SK-N-SH treated with all-trans-retinoic acid at 6 μM for 48 hours (cell line): ENCODE measurements at regions not wholly inside any gene's neighbourhood (a gene's known extent, or its start where the extent isn't known, plus 50 kb on each side); places are given as distances from the start of the nearest gene placed in this dataset.

Source experiments
- ARNTL ChIP-seq: fragments of 450-650 bp; formaldehyde crosslinking; IDR thresholded peaks from 2 replicates; pipeline ENCODE4 v1.5.0; 2020; ENCODE audit warnings: low read depth, mild to moderate bottlenecking, moderate library complexity, borderline replicate concordance
- ESRRG ChIP-seq: fragments of 250-450 bp; sonication (Bioruptor Pico); IDR thresholded peaks from 2 replicates; pipeline ENCODE4 v1.6.1; 2021; ENCODE audit warnings: mild to moderate bottlenecking
- GLIS3 ChIP-seq: fragments of 250-450 bp; sonication (Bioruptor Pico); IDR thresholded peaks from 2 replicates; pipeline ENCODE4 v1.5.0; 2020; ENCODE audit warnings: mild to moderate bottlenecking, moderate library complexity
- ISL1 ChIP-seq: fragments of 250-450 bp; sonication (Bioruptor Pico); IDR thresholded peaks from 2 replicates; pipeline ENCODE4 v2.1.2; 2022; ENCODE audit warnings: mild to moderate bottlenecking, moderate library complexity
- PATZ1 ChIP-seq: fragments of 250-450 bp; sonication (Bioruptor Pico); IDR thresholded peaks from 2 replicates; pipeline ENCODE4 v1.8.0; 2020; ENCODE audit warnings: mild to moderate bottlenecking, moderate library complexity, borderline replicate concordance
- RARB ChIP-seq: fragments of 250-450 bp; sonication (Bioruptor Pico); IDR thresholded peaks from 2 replicates; pipeline ENCODE4 v1.8.0; 2021; ENCODE audit warnings: mild to moderate bottlenecking, moderate library complexity
- SNAI2 ChIP-seq: fragments of 250-450 bp; sonication (Bioruptor Pico); IDR thresholded peaks from 2 replicates; pipeline ENCODE4 v1.5.0; 2020; ENCODE audit warnings: mild to moderate bottlenecking, moderate library complexity
- TSHZ2 ChIP-seq: fragments of 250-450 bp; sonication (Bioruptor Pico); IDR thresholded peaks from 2 replicates; pipeline ENCODE4 v1.5.0; 2020; ENCODE audit warnings: mild to moderate bottlenecking, moderate library complexity
- ZC3H10 ChIP-seq: fragments of 250-450 bp; sonication (Bioruptor Pico); IDR thresholded peaks from 2 replicates; pipeline ENCODE4 v1.5.1; 2021; ENCODE audit warnings: mild to moderate bottlenecking, moderate library complexity
- ZFP3 ChIP-seq: fragments of 250-450 bp; sonication (Bioruptor Pico); IDR thresholded peaks from 2 replicates; pipeline ENCODE4 v1.5.0; 2020; ENCODE audit warnings: mild to moderate bottlenecking, moderate library complexity
- ZFP30 ChIP-seq: fragments of 450-650 bp; formaldehyde crosslinking; IDR thresholded peaks from 2 replicates; pipeline ENCODE4 v1.5.0; 2022; ENCODE audit warnings: mild to moderate bottlenecking, moderate library complexity
- ZNF70 ChIP-seq: fragments of 450-650 bp; formaldehyde crosslinking; IDR thresholded peaks from 2 replicates; pipeline ENCODE4 v1.5.0; 2020; ENCODE audit warnings: mild to moderate bottlenecking, moderate library complexity
- ZNF8 ChIP-seq: fragments of 450-650 bp; formaldehyde crosslinking; IDR thresholded peaks from 2 replicates; pipeline ENCODE4 v1.5.0; 2020; ENCODE audit warnings: mild to moderate bottlenecking, moderate library complexity
- TF ChIP-seq, protein P1 (sequence below): fragments of 250-450 bp; sonication (Bioruptor Pico); IDR thresholded peaks from 2 replicates; pipeline ENCODE4 v1.5.1; 2020; ENCODE audit warnings: low read depth, mild to moderate bottlenecking, moderate library complexity

DNA sequence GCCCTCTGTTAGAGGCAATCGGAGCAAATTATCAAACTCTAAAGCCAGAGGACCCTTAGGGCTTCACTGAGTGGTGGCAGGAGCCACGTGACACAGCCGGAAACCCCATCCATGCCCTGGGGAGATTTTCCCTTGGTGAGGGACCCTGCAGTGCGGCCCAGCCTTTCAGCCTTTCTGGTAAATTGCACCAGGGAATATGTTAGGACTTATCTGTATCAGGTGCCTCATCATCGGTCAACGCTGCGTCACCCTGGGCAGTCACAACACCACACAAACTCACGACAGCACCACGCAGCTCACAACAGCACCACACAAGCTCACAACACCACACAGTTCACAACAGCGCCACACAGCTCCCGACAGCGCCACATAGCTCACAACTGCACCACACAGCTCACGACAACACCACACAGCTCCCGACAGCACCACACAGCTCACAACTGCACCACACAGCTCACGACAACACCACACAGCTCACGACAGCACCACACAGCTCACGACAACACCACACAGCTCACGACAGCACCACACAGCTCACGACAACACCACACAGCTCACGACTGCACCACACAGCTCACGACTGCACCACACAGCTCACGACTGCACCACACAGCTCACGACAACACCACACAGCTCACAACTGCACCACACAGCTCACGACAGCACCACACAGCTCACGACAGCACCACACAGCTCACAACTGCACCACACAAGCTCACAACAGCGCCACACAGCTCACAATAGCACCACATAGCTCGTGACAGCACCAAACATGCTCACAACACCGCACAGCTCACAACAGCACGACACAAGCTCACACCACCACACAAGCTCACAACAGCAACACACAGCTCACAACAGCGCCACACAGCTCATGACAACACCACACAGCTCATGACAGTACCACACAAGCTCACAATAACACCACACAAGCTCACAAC is 199.0 kb downstream of the DLL1 start:
- TF ChIP-seq PATZ1 (CRISPR knock-in tag) (no peak), ARNTL (CRISPR knock-in tag) (no peak), TSHZ2 (no peak), ZNF8 (CRISPR knock-in tag) (no peak), ZFP30 (CRISPR knock-in tag) (no peak), RARB (CRISPR knock-in tag) (no peak), GLIS3 (CRISPR knock-in tag) (no peak), SNAI2 (no peak), ISL1 (CRISPR knock-in tag) (no peak), ESRRG (CRISPR knock-in tag) (no peak), ZC3H10 (CRISPR knock-in tag) (no peak), ZNF70 (no peak), ZFP3 (no peak)
- TF ChIP-seq, protein P1, sequence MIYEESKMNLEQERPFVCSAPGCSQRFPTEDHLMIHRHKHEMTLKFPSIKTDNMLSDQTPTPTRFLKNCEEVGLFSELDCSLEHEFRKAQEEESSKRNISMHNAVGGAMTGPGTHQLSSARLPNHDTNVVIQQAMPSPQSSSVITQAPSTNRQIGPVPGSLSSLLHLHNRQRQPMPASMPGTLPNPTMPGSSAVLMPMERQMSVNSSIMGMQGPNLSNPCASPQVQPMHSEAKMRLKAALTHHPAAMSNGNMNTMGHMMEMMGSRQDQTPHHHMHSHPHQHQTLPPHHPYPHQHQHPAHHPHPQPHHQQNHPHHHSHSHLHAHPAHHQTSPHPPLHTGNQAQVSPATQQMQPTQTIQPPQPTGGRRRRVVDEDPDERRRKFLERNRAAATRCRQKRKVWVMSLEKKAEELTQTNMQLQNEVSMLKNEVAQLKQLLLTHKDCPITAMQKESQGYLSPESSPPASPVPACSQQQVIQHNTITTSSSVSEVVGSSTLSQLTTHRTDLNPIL: no peak
